DOHH2 (cell line): ENCODE measurements at regions not wholly inside any gene's neighbourhood (a gene's known extent, or its start where the extent isn't known, plus 50 kb on each side); places are given as distances from the start of the nearest gene placed in this dataset.

Source experiments
- CTCF ChIP-seq: fragments of 200-600 bp; sonication (generic); IDR thresholded peaks from one replicate; pipeline ENCODE4 v1.5.1; 2014; ENCODE audit warnings: antibody characterized with exemption, mild to moderate bottlenecking, low read depth, low read length; ENCODE audit not compliant: poor library complexity, severe bottlenecking
- EZH2phosphoT487 ChIP-seq: fragments of 200-600 bp; sonication (generic); IDR thresholded peaks from 2 replicates; pipeline ENCODE4 v1.6.1; 2017; ENCODE audit warnings: borderline replicate concordance, mild to moderate bottlenecking, antibody characterized with exemption, low read length, moderate library complexity, mixed read lengths

GRCh38 chr5:4579679-4580078, 560.5 kb upstream of the ADAMTS16 start:
- TF ChIP-seq CTCF (no peak), EZH2phosphoT487 (no peak)
